DMS153 treated with DMSO at 0.1 percent for 48 hours (cell line): ENCODE measurements at regions not wholly inside any gene's neighbourhood (a gene's known extent, or its start where the extent isn't known, plus 50 kb on each side); places are given as distances from the start of the nearest gene placed in this dataset.

Source experiments
- DNase-seq: peaks from one replicate; lab custom pipeline; 2025; ENCODE audit not compliant: unreplicated experiment; lab: John Stamatoyannopoulos, UW

DNA sequence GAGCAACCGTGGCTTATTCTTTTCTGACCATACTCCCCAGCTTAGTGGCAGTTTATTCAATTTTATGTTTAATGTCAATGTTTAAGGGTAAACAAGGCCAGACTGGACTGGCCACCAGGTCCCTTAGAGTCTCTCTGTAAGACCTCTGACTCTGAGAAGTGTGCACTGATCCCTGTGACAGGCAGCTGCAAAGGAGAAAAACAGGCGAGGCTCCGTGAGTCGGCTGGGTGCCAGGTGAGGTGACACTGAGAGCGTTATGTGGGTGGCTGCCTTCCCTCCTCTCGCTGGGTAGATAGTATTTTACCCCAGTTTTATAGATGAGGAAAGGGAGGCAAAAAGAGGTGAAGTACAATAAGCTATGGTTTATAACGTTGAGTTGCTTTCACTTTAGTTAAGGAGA is 139.4 kb upstream of the HDAC4 start:
- no peak for DNase-seq

GRCh38 chr2:239539776-239540100 is 138.9 kb upstream of the HDAC4 start:
- DNase-seq: no peak

DNA sequence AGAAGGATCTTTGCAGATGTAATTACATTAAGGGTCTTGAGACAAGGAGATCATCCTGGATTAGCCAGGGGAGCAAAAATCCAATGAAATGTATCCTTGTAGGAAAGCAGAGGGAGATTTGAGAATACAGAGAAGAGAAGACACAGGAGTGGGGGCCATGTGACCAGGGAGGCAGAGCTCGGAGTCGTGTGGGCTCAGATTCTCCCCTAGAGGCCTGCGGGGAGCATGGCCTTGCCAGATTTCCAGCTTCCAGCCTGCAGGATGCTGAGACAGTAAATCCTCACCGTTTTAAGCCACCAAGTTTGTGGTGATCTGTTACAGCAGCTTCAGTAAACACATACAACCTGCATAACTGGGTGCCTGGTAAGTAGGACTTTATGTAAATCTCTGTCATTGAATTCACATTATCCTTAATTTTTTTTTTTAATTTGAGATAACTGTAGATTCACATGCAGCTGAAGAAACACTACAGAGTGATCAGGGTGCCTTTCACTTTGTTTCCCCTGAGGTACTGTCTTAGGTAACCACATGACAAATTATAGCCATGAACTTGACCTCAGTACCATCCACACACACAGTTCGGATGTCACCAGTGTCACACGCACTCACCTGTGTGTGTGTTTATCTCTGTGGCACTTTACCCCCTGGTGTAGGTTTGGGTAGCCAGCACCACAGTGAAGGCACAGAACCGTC is 138.4 kb upstream of the HDAC4 start:
- no peak for DNase-seq

DNA sequence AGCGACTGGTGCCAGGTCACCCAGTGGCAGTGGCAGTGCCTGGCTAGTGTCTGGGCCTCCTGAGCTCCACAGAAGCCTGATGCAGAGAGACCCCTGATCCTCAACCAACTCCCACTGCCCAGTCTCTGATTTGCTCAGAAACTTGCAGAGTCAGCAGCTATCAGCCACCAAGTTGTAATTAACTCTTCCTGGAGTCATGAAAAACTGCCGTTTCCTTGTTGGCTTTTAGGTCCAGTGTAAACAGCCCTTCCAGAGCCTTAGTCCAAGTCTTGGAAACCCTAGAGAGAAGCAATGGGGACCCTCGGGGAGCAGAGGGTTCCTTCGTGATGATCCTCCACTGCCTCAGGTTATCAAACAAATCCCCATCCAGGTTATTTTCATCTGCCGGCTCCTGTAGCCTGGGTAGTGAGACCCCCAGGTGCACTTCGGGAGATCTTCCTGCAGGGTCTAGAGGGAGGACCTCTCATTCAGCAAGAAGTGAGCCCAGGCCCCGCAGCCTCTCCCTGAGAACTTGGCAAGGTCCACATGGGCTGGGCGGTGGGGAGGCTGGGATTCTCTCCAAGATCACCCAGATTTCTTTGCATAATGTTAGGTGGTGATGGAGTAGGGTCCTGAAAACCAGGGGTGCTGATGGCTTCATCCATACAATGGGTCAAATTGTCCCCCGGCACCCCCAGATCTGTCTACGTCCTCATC is 137.7 kb upstream of the HDAC4 start:
- DNase-seq: no peak

- no peak for DNase-seq
Measured at GRCh38 chr2:239537633-239538356, 137.0 kb upstream of the HDAC4 start.

- no peak for DNase-seq
Measured at GRCh38 chr2:239536186-239536585, 135.4 kb upstream of the HDAC4 start.

DNA sequence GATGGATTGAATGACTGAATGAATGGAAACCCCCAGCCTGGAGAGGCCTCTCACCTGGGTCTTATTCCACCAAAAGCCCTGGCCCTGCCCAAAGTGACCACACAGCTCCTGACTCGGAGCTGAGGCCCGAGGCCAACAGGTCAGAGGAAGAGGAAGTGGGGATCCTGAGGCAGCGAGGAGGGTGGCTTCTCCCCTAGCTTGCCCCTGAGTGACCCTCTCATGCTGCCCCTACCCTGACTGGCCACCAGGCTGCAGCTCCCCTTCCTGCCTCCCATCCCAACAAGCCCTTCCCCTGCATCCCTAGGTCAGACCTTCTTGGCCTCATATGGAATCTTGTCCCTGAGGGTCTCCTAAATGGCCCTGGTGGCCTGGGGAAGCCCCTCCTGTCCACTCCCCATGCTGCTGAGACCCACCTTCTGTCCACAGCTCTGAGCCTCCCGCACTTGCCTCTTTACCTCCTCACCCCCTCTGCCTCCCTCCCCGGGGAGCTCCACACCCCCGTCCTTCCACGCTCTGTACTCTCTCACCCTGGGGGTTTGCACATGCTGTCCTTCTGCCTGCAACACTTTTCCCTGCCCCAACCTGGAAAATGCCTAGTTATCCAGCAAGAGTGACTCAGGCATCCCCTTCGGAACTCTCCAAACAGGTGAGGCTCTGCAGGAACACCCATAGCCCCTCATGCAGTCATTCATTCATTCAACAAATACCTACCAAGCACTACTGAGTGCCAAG is 134.8 kb upstream of the HDAC4 start:
- DNase-seq: no peak

DNA sequence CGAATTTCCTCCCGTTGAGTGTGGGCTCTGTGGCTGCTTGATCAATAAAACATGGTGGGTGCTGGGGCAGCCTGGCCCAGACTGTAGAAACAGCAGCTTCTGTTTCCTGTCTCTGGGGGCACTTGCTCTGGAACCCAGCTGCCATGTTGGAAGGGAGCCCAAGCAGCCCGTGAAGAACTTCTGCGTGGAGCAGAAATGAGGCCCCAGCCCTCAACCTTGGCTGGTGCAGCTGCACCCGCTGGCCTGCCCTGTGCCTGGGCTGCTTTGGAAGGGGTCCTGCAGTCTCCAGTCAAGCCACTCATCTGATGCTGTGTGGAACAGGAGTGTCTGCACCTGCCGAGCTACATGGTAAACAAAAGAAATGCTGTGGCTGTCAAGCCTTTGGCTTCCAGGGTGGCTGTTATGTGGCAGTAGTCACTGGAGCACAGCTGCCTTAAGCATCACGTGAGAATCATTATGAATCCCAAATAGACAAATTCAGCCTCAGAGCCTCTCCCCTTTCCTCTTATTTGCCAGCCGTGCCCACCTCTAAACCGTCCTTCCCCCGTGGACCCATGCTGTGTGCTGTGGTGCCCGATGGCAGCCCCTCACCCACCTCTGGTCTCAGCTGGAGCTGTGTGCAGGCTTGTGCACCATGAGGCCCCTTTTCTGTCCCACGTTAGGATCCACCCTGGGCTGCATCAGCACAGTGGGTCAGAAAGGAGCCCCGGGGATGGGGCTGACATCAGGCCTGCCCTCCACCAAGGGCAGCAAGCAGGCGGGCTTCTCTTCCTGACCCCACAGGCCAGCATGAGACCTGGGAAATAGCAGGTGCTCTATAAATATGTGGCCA is 134.0 kb upstream of the HDAC4 start:
- DNase-seq: no peak

GRCh38 chr2:239533569-239534316 is 132.9 kb upstream of the HDAC4 start:
- no peak for DNase-seq

- no peak for DNase-seq
Measured at GRCh38 chr2:239532859-239533258, 132.0 kb upstream of the HDAC4 start.

- no peak for DNase-seq
Measured at GRCh38 chr2:239532250-239532649, 131.4 kb upstream of the HDAC4 start.

DNA sequence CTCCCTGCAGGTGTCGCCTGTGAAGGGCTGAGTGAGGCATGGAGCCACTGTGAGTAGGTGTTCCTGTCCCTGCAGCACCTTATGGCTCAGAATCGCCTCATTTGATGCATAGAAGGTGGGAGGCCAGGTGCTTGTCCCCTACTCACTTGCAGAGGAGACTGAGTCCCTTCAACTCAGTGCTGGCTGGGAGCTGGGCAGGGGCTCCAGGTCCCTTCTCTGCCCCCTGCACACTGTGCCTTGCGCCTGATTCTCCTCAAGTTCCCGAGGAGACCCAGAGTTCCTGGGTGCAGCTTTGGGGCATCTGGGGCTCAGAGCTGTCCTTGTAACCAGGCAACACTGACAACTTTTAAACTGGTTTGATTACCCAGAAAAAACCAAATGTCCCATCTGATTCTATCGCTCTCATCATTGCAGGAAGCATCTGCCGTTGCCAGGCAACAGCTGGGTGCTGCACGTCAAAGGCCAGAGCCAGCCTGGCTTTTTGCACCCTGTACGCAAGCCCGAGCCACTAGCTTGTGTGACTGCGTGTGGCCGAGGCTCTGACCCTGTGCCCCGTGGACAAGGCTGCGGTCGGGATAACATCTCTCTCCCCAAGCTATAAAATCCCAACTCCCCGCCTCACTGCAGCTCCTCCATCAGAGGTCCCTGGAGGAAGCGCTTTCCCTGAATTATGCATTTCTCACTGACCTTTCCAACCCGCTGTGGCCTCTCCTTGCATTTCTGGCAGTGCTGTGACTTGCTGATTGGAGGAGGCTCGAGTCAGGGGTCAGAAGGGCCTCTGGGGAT is 130.8 kb upstream of the HDAC4 start:
- DNase-seq: no peak

- DNase-seq: no peak
Measured at GRCh38 chr2:239530749-239531316, 130.0 kb upstream of the HDAC4 start.

DNA sequence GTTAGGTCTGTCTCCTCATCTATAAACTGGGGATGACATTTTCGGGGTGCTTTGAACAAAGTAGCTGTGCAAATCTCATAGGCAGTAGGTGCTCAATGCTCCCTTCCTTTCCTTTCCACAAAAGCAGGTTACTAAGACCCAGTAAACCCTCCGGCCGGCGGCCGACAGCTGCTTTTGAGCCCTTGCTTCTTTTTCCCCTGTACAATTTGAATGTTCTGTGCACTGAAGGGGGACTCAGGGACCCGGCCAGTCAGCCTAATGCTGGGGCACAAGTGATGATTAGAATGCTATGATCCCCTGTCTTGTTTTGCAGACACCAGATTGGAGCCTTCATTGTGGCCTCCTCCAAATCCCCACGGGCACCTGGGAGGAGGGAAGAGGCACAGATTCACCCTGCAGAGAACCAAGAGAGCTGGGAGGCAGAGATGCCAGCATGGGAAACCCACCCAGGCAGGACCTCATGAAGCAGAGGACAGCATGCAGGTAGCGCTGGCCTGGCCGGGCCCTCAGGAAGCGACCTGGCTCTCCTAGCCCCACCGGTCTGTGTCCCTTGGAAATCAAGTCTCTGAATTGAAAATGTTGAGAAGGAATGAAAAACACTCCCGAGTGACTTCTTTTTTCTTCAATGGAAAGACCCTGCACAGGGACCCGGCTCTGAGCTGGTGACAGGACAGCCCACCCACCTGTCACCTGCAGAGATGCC is 128.6 kb upstream of the HDAC4 start:
- no peak for DNase-seq

DNA sequence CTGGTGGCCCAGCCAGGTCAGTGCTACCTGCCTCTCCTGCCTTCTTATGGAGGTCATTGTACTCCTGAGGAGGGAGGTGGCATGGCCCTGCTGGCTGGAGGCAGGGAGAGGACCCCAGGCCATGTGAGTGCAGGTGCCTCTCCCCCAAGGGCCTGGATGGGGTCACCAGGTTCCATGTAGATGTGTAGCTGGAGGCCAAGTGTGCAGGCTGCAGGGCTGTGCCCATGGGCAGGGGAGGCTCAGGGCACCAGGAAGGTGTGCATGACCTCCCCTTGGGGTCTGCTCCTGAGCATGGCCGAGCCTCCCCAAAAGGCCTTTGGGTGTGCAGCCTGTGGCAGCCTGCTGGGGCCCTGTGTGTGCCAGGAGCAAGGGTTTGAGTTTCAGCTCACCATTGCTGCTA is 128.1 kb upstream of the HDAC4 start:
- no peak for DNase-seq

DNA sequence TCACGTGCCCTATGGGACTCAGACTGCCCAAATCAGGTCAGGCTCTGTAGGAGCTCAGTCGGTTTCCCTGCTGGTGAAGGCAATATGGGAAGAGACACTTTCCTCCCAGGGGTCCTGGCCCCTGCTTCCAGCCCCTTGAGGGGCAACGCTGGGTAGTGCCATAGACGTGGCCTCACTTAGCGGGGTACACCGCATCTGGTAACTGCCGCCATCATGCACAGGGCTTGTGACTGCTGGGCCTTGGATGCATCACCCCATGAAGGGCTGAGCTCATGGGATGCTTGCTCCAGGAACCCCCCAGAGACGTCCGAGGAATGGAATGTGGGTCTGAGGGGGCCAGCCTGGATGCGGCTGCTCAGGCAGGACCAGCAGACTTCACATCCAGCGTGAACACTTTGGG is 127.3 kb upstream of the HDAC4 start:
- DNase-seq: no peak

- DNase-seq: no peak
Measured at GRCh38 chr2:239526666-239527415, 126.0 kb upstream of the HDAC4 start.

DNA sequence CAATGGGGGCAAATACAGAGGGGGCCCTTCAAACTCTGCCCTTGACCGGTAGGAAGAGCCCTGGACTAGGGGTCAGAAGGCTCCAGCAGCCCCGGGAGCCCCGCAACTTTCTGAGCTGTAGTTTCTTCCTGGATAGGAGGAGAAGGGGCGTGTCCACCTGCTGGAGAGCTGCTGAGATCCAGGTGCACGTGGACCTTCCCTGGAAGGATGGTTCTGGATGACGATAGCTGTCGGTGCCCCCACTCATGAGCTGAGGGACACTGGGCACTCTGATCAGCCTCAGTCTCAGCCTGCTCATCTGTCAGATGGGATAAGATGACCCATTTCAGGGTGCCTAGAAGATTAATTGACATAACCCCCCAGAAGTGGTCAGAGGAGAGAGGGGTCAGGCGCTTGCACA is 125.2 kb upstream of the HDAC4 start:
- no peak for DNase-seq
